GM21447 (cell line): ENCODE measurements at regions not wholly inside any gene's neighbourhood (a gene's known extent, or its start where the extent isn't known, plus 50 kb on each side); places are given as distances from the start of the nearest gene placed in this dataset.
"Not testable (repeated sequence)": the region's sequence is repeated elsewhere in the genome, so short reads cannot be mapped to it uniquely, and the experiment has no call there.

Source experiments
- ATAC-seq: cut with Tn5 transposase; IDR thresholded peaks from one replicate; pipeline ENCODE4 v1.9.1; 2021; ENCODE audit not compliant: unreplicated experiment

- ATAC-seq = not testable (repeated sequence)
These were observed 108.7 kb downstream of the NPIPB11 start for GRCh38 chr16:29297809-29298177.

GRCh38 chr16:29297144-29297808 lies 109.2 kb downstream of the NPIPB11 start:
- ATAC-seq = not testable (repeated sequence)

- not testable (repeated sequence) for ATAC-seq
These were observed 110.3 kb downstream of the NPIPB11 start for GRCh38 chr16:29296176-29296575.

- not testable (repeated sequence) for ATAC-seq
These were observed 111.3 kb downstream of the NPIPB11 start for GRCh38 chr16:29294951-29295795.

- ATAC-seq = not testable (repeated sequence)
These were observed 112.0 kb downstream of the NPIPB11 start for GRCh38 chr16:29294400-29294933.

- ATAC-seq = not testable (repeated sequence)
These were observed 113.0 kb downstream of the NPIPB11 start for GRCh38 chr16:29293545-29293944.

- not testable (repeated sequence) for ATAC-seq
These were observed 113.5 kb downstream of the NPIPB11 start for GRCh38 chr16:29292952-29293471.

GRCh38 chr16:29291329-29292271 lies 114.9 kb downstream of the NPIPB11 start:
- not testable (repeated sequence) for ATAC-seq

- peak; percentile 74 for ATAC-seq
These were observed 115.8 kb downstream of the NPIPB11 start for GRCh38 chr16:29290631-29291247.

GRCh38 chr16:29289516-29290239 lies 116.8 kb downstream of the NPIPB11 start:
- not testable (repeated sequence) for ATAC-seq

- not testable (repeated sequence) for ATAC-seq
These were observed 117.6 kb downstream of the NPIPB11 start for GRCh38 chr16:29288711-29289474.

- not testable (repeated sequence) for ATAC-seq
These were observed 118.5 kb downstream of the NPIPB11 start for GRCh38 chr16:29287871-29288535.

- not testable (repeated sequence) for ATAC-seq
These were observed 119.3 kb downstream of the NPIPB11 start for GRCh38 chr16:29287246-29287645.

- ATAC-seq = not testable (repeated sequence)
These were observed 119.7 kb downstream of the NPIPB11 start for GRCh38 chr16:29286796-29287195.

GRCh38 chr16:29286161-29286560 lies 120.3 kb downstream of the NPIPB11 start:
- not testable (repeated sequence) for ATAC-seq

GRCh38 chr16:29285151-29285885 lies 121.2 kb downstream of the NPIPB11 start:
- ATAC-seq = not testable (repeated sequence)

GRCh38 chr16:29284723-29285122 lies 121.8 kb downstream of the NPIPB11 start:
- not testable (repeated sequence) for ATAC-seq
